ENCODE measurements at regions not wholly inside any gene's neighbourhood (a gene's known extent, or its start where the extent isn't known, plus 50 kb on each side); places are given as distances from the start of the nearest gene placed in this dataset.

GRCh38 chr1:212192261-212192998 is 92.8 kb upstream of the PPP2R5A start:
- DNase-seq: no peak

- no peak for DNase-seq
Measured at GRCh38 chr1:212196355-212196754, 88.9 kb upstream of the PPP2R5A start.

GRCh38 chr1:212201461-212201860 is 83.7 kb upstream of the PPP2R5A start:
- no peak for DNase-seq

GRCh38 chr1:212203630-212204029 is 81.6 kb upstream of the PPP2R5A start:
- DNase-seq: no peak

- DNase-seq: no peak
Measured at GRCh38 chr1:212205006-212205405, 80.2 kb upstream of the PPP2R5A start.

GRCh38 chr1:212205843-212206242 is 79.4 kb upstream of the PPP2R5A start:
- peak; percentile 24 for DNase-seq

- DNase-seq: peak; percentile 24
Measured at GRCh38 chr1:212207118-212207517, 78.1 kb upstream of the PPP2R5A start.

- DNase-seq: peak; percentile 26
Measured at GRCh38 chr1:212207822-212208520, 77.2 kb upstream of the PPP2R5A start.

GRCh38 chr1:212208978-212209644 is 76.1 kb upstream of the PPP2R5A start:
- no peak for DNase-seq

GRCh38 chr1:212211371-212211770 is 73.8 kb upstream of the PPP2R5A start:
- DNase-seq: no peak

GRCh38 chr1:212212343-212212742 is 72.9 kb upstream of the PPP2R5A start:
- DNase-seq: no peak

- DNase-seq: peak; percentile 13
Measured at GRCh38 chr1:212212906-212213305, 72.3 kb upstream of the PPP2R5A start.

GRCh38 chr1:212213784-212214183 is 71.4 kb upstream of the PPP2R5A start:
- DNase-seq: no peak

- peak; percentile 15 for DNase-seq
Measured at GRCh38 chr1:212214325-212214724, 70.9 kb upstream of the PPP2R5A start.

GRCh38 chr1:212215910-212216309 is 69.3 kb upstream of the PPP2R5A start:
- DNase-seq: peak; percentile 19

- no peak for DNase-seq
Measured at GRCh38 chr1:212217633-212218032, 67.6 kb upstream of the PPP2R5A start.

- DNase-seq: no peak
Measured at GRCh38 chr1:212218065-212218464, 67.1 kb upstream of the PPP2R5A start.

- DNase-seq: no peak
Measured at GRCh38 chr1:212218911-212219310, 66.3 kb upstream of the PPP2R5A start.

- DNase-seq: no peak
Measured at GRCh38 chr1:212219679-212220463, 65.3 kb upstream of the PPP2R5A start.

- DNase-seq: no peak
Measured at GRCh38 chr1:212221801-212222200, 63.4 kb upstream of the PPP2R5A start.

- DNase-seq: no peak
Measured at GRCh38 chr1:212224102-212224501, 61.1 kb upstream of the PPP2R5A start.

GRCh38 chr1:212225416-212225815 is 59.8 kb upstream of the PPP2R5A start:
- no peak for DNase-seq

GRCh38 chr1:212225871-212226302 is 59.3 kb upstream of the PPP2R5A start:
- DNase-seq: no peak

Data from activated CD8-positive, alpha-beta memory T cell treated with anti-CD3 and anti-CD28 coated beads for 24 hours (primary cell).